ENCODE measurements at regions not wholly inside any gene's neighbourhood (a gene's known extent, or its start where the extent isn't known, plus 50 kb on each side); places are given as distances from the start of the nearest gene placed in this dataset.

DNA sequence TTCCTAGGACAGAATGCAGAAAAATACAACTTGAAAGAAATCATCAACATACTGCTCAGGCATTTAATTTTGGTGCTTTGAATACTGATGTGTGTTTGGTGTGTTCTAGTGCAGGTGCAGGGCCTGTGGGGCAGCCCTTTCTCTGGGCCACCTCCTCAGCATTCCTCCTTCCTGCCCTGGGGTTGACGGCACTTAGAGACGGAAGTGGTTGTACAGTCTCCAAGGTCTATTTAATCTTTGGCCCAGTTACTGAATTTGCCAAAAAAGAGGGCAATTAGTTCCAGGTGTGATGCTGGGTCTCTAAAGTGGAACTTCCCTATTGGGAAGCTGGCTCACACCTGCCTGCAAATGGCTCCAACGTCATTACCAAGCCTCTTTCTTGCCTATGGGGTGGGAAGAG is 269.0 kb downstream of the SH3GL2 start:
- TF ChIP-seq CTCF (IDR thresholded peaks at IDR 0.05; ENCODE audit: low read length) (no peak), EZH2phosphoT487 (IDR thresholded peaks at IDR 0.05; ENCODE audit: low read length) (no peak), EZH2 (optimal IDR thresholded peaks at IDR 0.05; ENCODE audit: low read depth, low read length) (no peak)

Measured in MM.1S (cell line).